ENCODE measurements at regions not wholly inside any gene's neighbourhood (a gene's known extent, or its start where the extent isn't known, plus 50 kb on each side); places are given as distances from the start of the nearest gene placed in this dataset.

DNA sequence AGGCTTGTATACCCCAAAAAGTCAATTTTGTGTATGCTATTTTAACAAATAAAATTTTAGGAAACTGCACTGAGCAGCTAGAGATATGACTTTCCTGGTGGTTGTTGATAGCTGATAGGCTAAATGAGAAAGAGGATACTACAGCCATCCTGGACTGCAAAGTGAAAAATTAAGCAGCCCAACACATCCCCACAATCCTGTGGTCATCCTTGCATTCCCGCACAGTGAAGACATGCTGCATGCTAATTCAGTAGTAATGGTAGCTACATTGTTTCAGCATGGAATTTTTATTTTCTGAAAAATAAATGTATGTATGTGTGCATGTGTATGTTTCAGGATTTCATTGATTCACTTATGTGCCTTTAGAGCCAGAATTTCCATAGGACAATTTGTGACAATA is 124.2 kb upstream of the CCDC68 start:
- DNase-seq, result no peak
- H3K4me3 ChIP-seq (ENCODE audit: low read length in 2 of 2), result no peak overlapping the region
- no peaks in the 10 kb centered on the region for H3K27me3 ChIP-seq (ENCODE audit: control insufficient read depth in 1 of 2, insufficient read depth in 2 of 2, low read length in 1 of 2)
- ATAC-seq (ENCODE audit: low FRiP score), result no peak
- 93 to 100% methylated on average over 1 of the region's 1 CpG for WGBS, 2 donors
- no peaks in the 10 kb centered on the region for H3K9me3 ChIP-seq (ENCODE audit: control insufficient read depth, low read length)
- no peak overlapping the region for H3K27ac ChIP-seq (ENCODE audit: low read depth in 1 of 2, low read length in 2 of 2)
- H3K4me1 ChIP-seq (ENCODE audit: control insufficient read depth in 1 of 2, insufficient read depth in 2 of 2, low read length in 2 of 2), result no peaks in the 10 kb centered on the region
- intact Hi-C loops (cut with DNase I), result no loop called here
- H3K36me3 ChIP-seq (ENCODE audit: control insufficient read depth in 1 of 2, insufficient read depth in 2 of 2, low read length in 1 of 2), result no peaks in the 10 kb centered on the region

DNA sequence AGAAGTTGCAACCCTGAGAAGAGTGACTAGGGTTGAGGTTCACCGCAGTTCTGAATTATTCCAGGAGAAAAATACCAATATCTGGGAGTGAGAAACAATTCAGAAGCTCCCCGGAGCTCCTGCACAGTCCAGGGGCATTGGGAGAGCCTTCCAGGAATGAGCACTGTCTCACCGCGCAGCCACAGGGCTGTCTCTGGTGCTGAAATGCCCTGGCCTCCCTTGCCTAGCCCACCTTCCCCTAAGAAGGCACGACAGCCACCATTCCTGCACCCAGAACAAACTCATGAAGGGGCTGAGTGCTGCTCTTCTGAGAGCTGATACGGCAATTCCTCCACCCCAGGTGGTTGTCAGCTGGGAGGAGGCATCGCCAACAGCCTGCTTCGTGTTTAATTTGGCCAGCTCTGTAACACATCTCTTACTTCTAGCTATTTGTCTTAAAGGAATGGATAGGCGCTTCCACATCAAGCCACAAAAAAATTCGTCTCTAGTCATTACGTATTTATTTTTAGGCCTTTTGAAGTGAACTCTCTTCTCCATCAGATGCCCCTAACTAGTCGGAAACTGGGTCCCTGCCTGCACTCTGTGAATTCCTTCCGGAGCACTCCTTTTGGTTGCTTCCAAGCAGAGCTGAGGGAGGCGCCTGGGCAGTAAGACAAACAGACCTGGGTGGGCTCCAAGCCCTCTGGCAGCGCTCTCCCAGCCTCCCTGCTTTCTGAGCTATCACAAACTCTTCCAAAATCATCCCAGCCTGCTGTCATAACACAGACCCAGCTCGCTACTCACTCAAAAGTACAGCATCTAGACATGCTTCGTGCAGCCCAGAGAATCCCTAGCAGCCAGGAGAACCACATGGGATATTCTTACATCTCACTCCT is 120.5 kb upstream of the CCDC68 start:
- Histone ChIP-seq H3K27me3 (ENCODE audit: control insufficient read depth in 1 of 2, insufficient read depth in 2 of 2, low read length in 1 of 2) (no peaks in the 10 kb centered on the region), H3K27ac (ENCODE audit: low read depth in 1 of 2, low read length in 2 of 2) (no peak overlapping the region), H3K9me3 (ENCODE audit: control insufficient read depth, low read length) (no peaks in the 10 kb centered on the region), H3K36me3 (ENCODE audit: control insufficient read depth in 1 of 2, insufficient read depth in 2 of 2, low read length in 1 of 2) (no peaks in the 10 kb centered on the region), H3K4me1 (ENCODE audit: control insufficient read depth in 1 of 2, insufficient read depth in 2 of 2, low read length in 2 of 2) (no peaks in the 10 kb centered on the region), H3K4me3 (ENCODE audit: low read length in 2 of 2) (no peak overlapping the region)
- DNase-seq, result no peak
- intact Hi-C loops (cut with DNase I), result no loop called here
- no peak for ATAC-seq (ENCODE audit: low FRiP score)
- 34 to 46% methylated on average over 17 of the region's 17 CpGs for WGBS, 2 donors

DNA sequence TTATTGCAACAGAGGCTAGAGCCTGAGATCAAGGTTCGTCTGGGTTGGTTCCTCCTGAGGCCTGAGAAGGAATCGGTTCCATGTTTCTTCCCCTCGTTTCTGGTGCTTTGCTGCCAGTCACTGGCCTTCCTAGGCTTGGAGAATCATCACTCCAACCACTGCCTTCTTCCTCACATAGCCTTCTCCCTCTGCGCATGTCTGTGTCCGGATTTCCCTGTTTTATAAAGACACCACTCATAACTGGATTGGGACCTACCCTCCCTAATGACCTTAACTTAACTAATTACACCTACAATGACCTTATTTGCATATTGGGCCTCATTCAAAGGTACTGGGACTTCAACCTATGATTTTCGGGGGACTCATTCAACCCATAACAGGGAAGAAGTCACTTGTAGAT is 119.8 kb upstream of the CCDC68 start:
- Histone ChIP-seq H3K27ac (ENCODE audit: low read depth in 1 of 2, low read length in 2 of 2) (no peak overlapping the region), H3K36me3 (ENCODE audit: control insufficient read depth in 1 of 2, insufficient read depth in 2 of 2, low read length in 1 of 2) (no peaks in the 10 kb centered on the region), H3K4me1 (ENCODE audit: control insufficient read depth in 1 of 2, insufficient read depth in 2 of 2, low read length in 2 of 2) (no peaks in the 10 kb centered on the region), H3K27me3 (ENCODE audit: control insufficient read depth in 1 of 2, insufficient read depth in 2 of 2, low read length in 1 of 2) (no peaks in the 10 kb centered on the region), H3K9me3 (ENCODE audit: control insufficient read depth, low read length) (no peaks in the 10 kb centered on the region), H3K4me3 (ENCODE audit: low read length in 2 of 2) (no peak overlapping the region)
- ATAC-seq (ENCODE audit: low FRiP score) (no peak), DNase-seq (no peak)
- intact Hi-C loops (cut with DNase I), result no loop called here
- 78 to 87% methylated on average over 6 of the region's 6 CpGs for WGBS, 2 donors

DNA sequence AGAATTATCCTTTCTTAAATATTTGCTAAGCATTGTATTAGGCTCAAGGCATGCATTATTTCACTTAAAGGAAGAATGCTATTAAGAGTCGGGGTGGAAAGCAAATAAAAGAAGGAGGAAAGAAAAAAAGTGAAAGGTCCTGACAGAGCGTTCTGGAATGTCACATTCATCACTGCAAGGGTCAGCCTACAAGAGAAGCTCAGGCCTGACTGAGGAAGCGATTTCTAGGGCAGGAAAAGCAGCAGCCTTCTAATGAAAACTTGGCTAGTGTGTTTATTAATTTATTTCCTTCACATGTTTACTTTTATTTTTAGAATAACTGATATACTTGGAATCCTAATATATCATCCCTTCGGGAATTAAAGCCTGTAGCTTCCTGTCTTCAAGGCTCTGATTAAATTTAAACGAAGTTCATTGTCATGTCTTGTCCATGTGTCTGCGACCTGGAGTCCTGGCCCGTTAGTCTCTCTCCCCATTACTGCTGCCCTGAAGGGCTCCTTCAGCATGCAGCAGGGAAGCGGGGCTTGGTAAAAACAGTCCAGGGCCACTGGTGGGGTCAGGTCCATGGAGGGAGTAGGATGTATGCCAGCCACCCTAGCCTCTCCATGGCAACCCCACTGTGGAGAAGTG is 119.2 kb upstream of the CCDC68 start:
- H3K4me1 ChIP-seq (ENCODE audit: control insufficient read depth in 1 of 2, insufficient read depth in 2 of 2, low read length in 2 of 2), result no peaks in the 10 kb centered on the region
- no peaks in the 10 kb centered on the region for H3K27me3 ChIP-seq (ENCODE audit: control insufficient read depth in 1 of 2, insufficient read depth in 2 of 2, low read length in 1 of 2)
- intact Hi-C loops (cut with DNase I), result no loop called here
- WGBS, 2 donors, result 37 to 47% methylated on average over 8 of the region's 8 CpGs
- peaks cover 2% of the 10 kb centered on the region for H3K9me3 ChIP-seq (ENCODE audit: control insufficient read depth, low read length)
- no peak overlapping the region for H3K27ac ChIP-seq (ENCODE audit: low read depth in 1 of 2, low read length in 2 of 2)
- H3K4me3 ChIP-seq (ENCODE audit: low read length in 2 of 2), result no peak overlapping the region
- no peaks in the 10 kb centered on the region for H3K36me3 ChIP-seq (ENCODE audit: control insufficient read depth in 1 of 2, insufficient read depth in 2 of 2, low read length in 1 of 2)
- no peak for DNase-seq
- no peak for ATAC-seq (ENCODE audit: low FRiP score)

DNA sequence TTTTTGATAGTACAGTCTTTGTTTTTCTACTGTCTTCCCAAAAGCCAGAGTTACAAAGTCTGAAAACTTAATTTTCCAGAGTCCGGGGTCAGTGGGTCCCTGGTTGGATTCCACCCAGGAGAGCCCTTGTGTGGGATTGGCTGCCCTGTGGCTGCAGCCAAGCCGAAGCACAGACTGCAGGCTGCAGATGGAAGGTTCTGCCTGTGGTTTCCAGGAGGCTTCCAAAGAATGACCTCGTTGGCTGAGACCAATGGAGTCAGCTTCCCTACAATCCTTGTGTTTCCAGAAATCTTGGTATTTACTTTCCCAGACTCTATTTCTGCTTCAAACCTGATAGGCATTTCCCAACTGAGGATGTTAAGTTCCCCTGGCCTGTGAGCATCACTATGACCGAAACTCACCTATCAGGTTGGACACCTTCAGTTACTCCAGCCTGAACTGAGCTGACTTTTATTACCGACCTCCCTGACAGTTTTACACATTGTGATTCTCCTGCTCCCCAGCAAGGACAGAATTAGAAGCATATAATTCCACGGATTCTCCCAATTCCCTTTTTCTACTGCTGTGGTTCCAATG is 117.5 kb upstream of the CCDC68 start:
- DNase-seq (peak in 1 of 2 donors; percentile 47), ATAC-seq (ENCODE audit: low FRiP score) (no peak)
- WGBS, 2 donors, result 68 to 73% methylated on average over 6 of the region's 6 CpGs
- intact Hi-C loops (cut with DNase I), result no loop called here
- H3K27ac ChIP-seq (ENCODE audit: low read depth in 1 of 2, low read length in 2 of 2), result no peak overlapping the region
- H3K27me3 ChIP-seq (ENCODE audit: control insufficient read depth in 1 of 2, insufficient read depth in 2 of 2, low read length in 1 of 2), result no peaks in the 10 kb centered on the region
- no peaks in the 10 kb centered on the region for H3K36me3 ChIP-seq (ENCODE audit: control insufficient read depth in 1 of 2, insufficient read depth in 2 of 2, low read length in 1 of 2)
- peaks cover 2% of the 10 kb centered on the region for H3K9me3 ChIP-seq (ENCODE audit: control insufficient read depth, low read length)
- no peak overlapping the region for H3K4me3 ChIP-seq (ENCODE audit: low read length in 2 of 2)
- no peaks in the 10 kb centered on the region for H3K4me1 ChIP-seq (ENCODE audit: control insufficient read depth in 1 of 2, insufficient read depth in 2 of 2, low read length in 2 of 2)

DNA sequence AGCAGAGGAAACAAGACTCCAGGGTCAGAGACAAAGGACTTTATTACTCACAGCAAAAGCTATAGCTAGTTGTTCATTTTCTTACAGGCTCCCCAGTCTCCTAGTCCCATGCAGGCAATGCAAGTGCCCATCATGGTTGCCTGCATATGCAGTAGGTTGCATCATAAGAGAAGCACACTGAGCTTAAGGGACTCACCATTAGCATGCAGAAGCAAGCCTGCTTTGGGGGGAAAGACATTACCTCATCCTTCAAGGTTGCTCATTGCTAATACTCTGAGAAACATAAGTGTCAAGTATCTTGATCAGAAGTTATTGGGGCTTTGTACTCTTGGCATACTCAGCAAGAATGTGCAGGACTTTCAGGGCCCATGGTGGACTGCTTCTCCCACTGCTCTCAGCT is 114.6 kb upstream of the CCDC68 start:
- DNase-seq, result no peak
- H3K27ac ChIP-seq (ENCODE audit: low read depth in 1 of 2, low read length in 2 of 2), result no peak overlapping the region
- no peaks in the 10 kb centered on the region for H3K4me1 ChIP-seq (ENCODE audit: control insufficient read depth in 1 of 2, insufficient read depth in 2 of 2, low read length in 2 of 2)
- no peak overlapping the region for H3K4me3 ChIP-seq (ENCODE audit: low read length in 2 of 2)
- H3K27me3 ChIP-seq (ENCODE audit: control insufficient read depth in 1 of 2, insufficient read depth in 2 of 2, low read length in 1 of 2), result peaks cover 0 to 2% of the 10 kb centered on the region in 2 donors
- no peak for ATAC-seq (ENCODE audit: low FRiP score)
- H3K36me3 ChIP-seq (ENCODE audit: control insufficient read depth in 1 of 2, insufficient read depth in 2 of 2, low read length in 1 of 2), result no peaks in the 10 kb centered on the region
- intact Hi-C loops (cut with DNase I), result no loop called here
- peaks cover 2% of the 10 kb centered on the region for H3K9me3 ChIP-seq (ENCODE audit: control insufficient read depth, low read length)

DNA sequence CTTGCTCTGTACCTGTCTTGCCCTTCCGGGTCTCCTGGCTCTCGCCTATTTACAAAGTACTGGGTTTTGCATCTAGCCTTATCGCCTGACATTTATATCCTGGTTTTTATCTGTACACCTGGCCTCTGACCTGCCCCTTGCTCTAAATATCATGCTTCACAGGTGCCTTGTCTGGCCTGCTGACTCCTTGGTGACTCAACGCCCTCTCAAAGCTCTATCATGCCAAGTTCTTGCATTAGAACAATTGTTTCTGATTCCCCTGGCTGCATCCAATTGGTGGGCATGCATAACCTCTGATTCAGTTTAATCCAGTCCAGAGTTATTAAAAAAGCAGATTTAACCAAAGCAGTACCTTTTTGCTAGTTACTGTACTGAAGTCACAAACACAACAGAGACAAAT is 113.9 kb upstream of the CCDC68 start:
- Histone ChIP-seq H3K27me3 (ENCODE audit: control insufficient read depth in 1 of 2, insufficient read depth in 2 of 2, low read length in 1 of 2) (peaks cover 0 to 2% of the 10 kb centered on the region in 2 donors), H3K36me3 (ENCODE audit: control insufficient read depth in 1 of 2, insufficient read depth in 2 of 2, low read length in 1 of 2) (no peaks in the 10 kb centered on the region), H3K27ac (ENCODE audit: low read depth in 1 of 2, low read length in 2 of 2) (no peak overlapping the region), H3K4me1 (ENCODE audit: control insufficient read depth in 1 of 2, insufficient read depth in 2 of 2, low read length in 2 of 2) (no peaks in the 10 kb centered on the region), H3K4me3 (ENCODE audit: low read length in 2 of 2) (no peak overlapping the region), H3K9me3 (ENCODE audit: control insufficient read depth, low read length) (peaks cover 2% of the 10 kb centered on the region)
- DNase-seq (no peak), ATAC-seq (ENCODE audit: low FRiP score) (no peak)
- WGBS, 2 donors, result 83 to 89% methylated on average over 4 of the region's 4 CpGs
- intact Hi-C loops (cut with DNase I), result no loop called here

DNA sequence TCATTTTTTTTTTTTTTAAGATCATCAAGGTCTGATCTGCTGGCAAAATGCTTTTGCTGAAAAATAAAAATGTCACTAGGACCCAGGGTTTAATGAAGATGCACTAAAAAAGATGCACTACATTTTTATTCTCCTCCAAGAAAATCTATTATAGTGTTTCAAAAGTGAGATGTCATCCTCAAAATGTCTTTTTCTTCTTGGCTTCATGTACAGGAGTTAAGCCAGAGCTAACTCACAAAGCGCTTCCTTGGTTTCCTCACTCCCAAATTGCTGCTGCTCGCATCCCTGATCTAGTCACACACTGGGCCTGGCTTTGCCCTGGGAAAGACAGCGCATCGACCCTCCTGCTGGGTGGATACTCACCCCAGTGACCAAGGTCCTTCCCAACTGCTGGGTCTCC is 113.4 kb upstream of the CCDC68 start:
- no peaks in the 10 kb centered on the region for H3K4me1 ChIP-seq (ENCODE audit: control insufficient read depth in 1 of 2, insufficient read depth in 2 of 2, low read length in 2 of 2)
- intact Hi-C loops (cut with DNase I), result no loop called here
- no peak overlapping the region for H3K27ac ChIP-seq (ENCODE audit: low read depth in 1 of 2, low read length in 2 of 2)
- DNase-seq (no peak), ATAC-seq (ENCODE audit: low FRiP score) (no peak)
- H3K4me3 ChIP-seq (ENCODE audit: low read length in 2 of 2), result no peak overlapping the region
- H3K27me3 ChIP-seq (ENCODE audit: control insufficient read depth in 1 of 2, insufficient read depth in 2 of 2, low read length in 1 of 2), result peaks cover 0 to 2% of the 10 kb centered on the region in 2 donors
- peaks cover 2% of the 10 kb centered on the region for H3K9me3 ChIP-seq (ENCODE audit: control insufficient read depth, low read length)
- H3K36me3 ChIP-seq (ENCODE audit: control insufficient read depth in 1 of 2, insufficient read depth in 2 of 2, low read length in 1 of 2), result no peaks in the 10 kb centered on the region
- WGBS, 2 donors, result 89 to 91% methylated on average over 4 of the region's 4 CpGs

DNA sequence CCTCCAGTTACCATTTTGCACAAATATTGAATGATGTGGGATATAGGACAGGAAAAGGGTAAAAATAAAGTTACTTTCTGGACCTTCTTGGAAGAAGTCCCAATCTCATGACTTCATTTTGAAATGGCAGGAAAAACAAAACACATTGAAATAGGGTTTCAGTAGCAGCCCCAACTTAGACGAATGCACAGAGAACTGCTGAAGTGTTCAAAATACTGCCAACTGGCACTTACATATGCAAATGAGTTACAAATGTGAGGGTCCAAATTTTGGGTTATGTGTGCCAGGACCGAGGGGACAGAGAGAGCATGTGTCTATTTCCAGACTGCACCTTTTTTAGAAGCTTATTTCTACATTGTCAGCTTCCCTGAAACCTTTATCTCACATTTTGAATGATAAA is 112.9 kb upstream of the CCDC68 start:
- 6 to 13% methylated on average over 2 of the region's 2 CpGs for WGBS, 2 donors
- peaks cover 0 to 2% of the 10 kb centered on the region in 2 donors for H3K27me3 ChIP-seq (ENCODE audit: control insufficient read depth in 1 of 2, insufficient read depth in 2 of 2, low read length in 1 of 2)
- H3K27ac ChIP-seq (ENCODE audit: low read depth in 1 of 2, low read length in 2 of 2), result no peak overlapping the region
- no peak overlapping the region for H3K4me3 ChIP-seq (ENCODE audit: low read length in 2 of 2)
- peaks cover 2% of the 10 kb centered on the region for H3K9me3 ChIP-seq (ENCODE audit: control insufficient read depth, low read length)
- ATAC-seq (ENCODE audit: low FRiP score), result no peak
- intact Hi-C loops (cut with DNase I), result no loop called here
- DNase-seq, result no peak
- no peaks in the 10 kb centered on the region for H3K4me1 ChIP-seq (ENCODE audit: control insufficient read depth in 1 of 2, insufficient read depth in 2 of 2, low read length in 2 of 2)
- no peaks in the 10 kb centered on the region for H3K36me3 ChIP-seq (ENCODE audit: control insufficient read depth in 1 of 2, insufficient read depth in 2 of 2, low read length in 1 of 2)
